Naive thymus-derived CD8-positive, alpha-beta T cell (primary cell): ENCODE measurements at regions not wholly inside any gene's neighbourhood (a gene's known extent, or its start where the extent isn't known, plus 50 kb on each side); places are given as distances from the start of the nearest gene placed in this dataset.
"Not testable (repeated sequence)": the region's sequence is repeated elsewhere in the genome, so short reads cannot be mapped to it uniquely, and the experiment has no call there.

Experiments
- ATAC-seq, 2 donors: fragments of 150-1000 bp; cut with Tn5 transposase in 1 of 2; sonication (Bioruptor Pico), chemical (Tn5 transposase) in 1 of 2; 1 replicate in 1 of 2; 2 replicates in 1 of 2; pipeline ENCODE4 v1.10.0; 2021; ENCODE audit warnings: mild to moderate bottlenecking in 2 of 2, moderate library complexity in 2 of 2
- POLR2A ChIA-PET: fragments of 350-600 bp; sonication (Branson Sonifier 250); formaldehyde crosslinking; loops from one replicate; lab custom pipeline; 2021; ENCODE audit warnings: antibody characterized with exemption; lab: Charles Lee
- DNase-seq, 10 donors: peaks; one replicate each; pipeline versions ENCODE4 v3.0.0 to v3.0.0-alpha.2; 2020 to 2022
- H3K27ac Mint-ChIP-seq, 10 donors: one replicate each; pipeline ENCODE4 v1.8.0; 2020 to 2022; ENCODE audit warnings: mild to moderate bottlenecking in 10 of 10, mixed read lengths in 10 of 10, moderate library complexity in 4 of 10, inconsistent platforms in 1 of 10
- H3K27me3 Mint-ChIP-seq, 5 donors: one replicate each; pipeline ENCODE4 v1.8.0; 2021 to 2022; ENCODE audit warnings: mixed read lengths in 5 of 5
- H3K36me3 Mint-ChIP-seq, 3 donors: one replicate each; pipeline ENCODE4 v1.8.0; 2020 to 2022; ENCODE audit warnings: mixed read lengths in 3 of 3, mild to moderate bottlenecking in 2 of 3, inconsistent platforms in 1 of 3
- H3K4me1 Mint-ChIP-seq, 4 donors: one replicate each; pipeline ENCODE4 v1.8.0; 2021 to 2022; ENCODE audit warnings: mixed read lengths in 4 of 4
- H3K4me3 Mint-ChIP-seq, 10 donors: one replicate each; pipeline ENCODE4 v1.8.0; 2020 to 2022; ENCODE audit warnings: mild to moderate bottlenecking in 10 of 10, mixed read lengths in 10 of 10, moderate library complexity in 6 of 10, inconsistent platforms in 1 of 10
- H3K9me3 Mint-ChIP-seq, 9 donors: one replicate each; pipeline ENCODE4 v1.8.0; 2020 to 2022; ENCODE audit warnings: mixed read lengths in 9 of 9, mild to moderate bottlenecking in 3 of 9, inconsistent platforms in 1 of 9, moderate library complexity in 1 of 9

DNA sequence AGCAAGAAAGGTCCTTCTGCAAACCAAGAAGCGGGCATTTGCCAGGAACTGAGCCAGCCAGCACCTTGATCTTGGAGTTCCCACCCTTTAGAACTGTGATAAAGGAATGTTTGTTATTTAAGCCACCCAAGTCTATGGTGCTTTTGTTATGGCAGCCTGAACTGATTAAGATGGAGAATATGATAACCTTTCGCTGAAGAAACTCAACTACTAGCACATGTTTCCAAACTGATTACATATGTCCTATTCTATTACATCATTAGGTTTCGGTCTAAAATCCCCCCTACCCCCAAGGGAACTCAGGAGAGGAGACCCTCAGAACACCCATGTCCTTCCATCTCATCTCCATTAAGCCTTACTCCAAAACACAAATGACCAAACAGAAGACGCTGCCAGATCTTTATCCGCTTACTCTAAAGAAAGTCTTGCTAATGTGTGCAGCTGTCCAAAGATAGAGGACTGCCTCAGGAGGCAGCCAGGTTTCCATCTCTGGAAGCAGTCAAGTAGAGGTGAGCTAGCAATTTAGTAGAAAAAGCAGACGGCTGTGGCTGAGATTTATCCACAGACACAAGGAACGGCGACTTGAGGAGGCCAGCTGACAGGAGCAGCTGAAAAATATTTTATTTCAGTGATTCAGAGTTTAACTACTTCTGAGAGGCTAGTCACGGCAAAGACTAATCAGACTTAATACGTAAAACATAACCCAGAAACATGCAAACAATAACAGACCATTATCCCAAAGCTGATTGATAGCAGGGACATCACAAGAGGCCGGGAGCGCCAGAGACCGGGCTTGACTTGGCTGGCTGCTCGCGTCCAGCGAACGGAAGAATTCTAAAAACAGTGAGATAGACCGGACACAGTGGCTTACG, 611.4 kb upstream of the CDH5 start:
- Mint-ChIP-seq H3K27ac (no peak overlapping the region), H3K9me3 (peaks cover 0 to 3% (median 0%) of the 10 kb centered on the region in 9 donors), H3K36me3 (no peaks in the 10 kb centered on the region), H3K27me3 (peaks cover 0 to 4% (median 0%) of the 10 kb centered on the region in 5 donors), H3K4me3 (no peak overlapping the region), H3K4me1 (no peaks in the 10 kb centered on the region)
- DNase-seq = no peak
- ATAC-seq = no peak
- POLR2A ChIA-PET = no interaction called here

DNA sequence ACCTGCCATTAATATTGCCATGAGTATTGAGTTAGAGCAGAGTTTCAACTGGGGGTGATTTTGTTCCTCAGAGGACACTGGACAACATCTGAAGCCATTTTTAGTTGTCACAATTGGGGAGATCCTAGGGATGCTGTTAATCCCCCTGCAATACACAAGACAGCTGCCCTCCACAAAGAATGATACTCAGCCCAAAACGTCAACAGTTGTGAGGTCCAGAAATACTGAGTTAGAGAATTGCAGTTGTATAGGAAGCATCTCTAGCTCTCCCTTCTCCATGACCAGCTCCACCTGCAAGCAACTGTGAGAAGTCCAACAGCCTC, 614.0 kb upstream of the CDH5 start:
- Mint-ChIP-seq H3K27me3 (peaks cover 0 to 15% (median 2%) of the 10 kb centered on the region in 5 donors), H3K9me3 (peaks cover 0 to 3% (median 0%) of the 10 kb centered on the region in 9 donors), H3K36me3 (no peaks in the 10 kb centered on the region), H3K4me1 (no peaks in the 10 kb centered on the region), H3K27ac (no peak overlapping the region), H3K4me3 (no peak overlapping the region)
- no peak for DNase-seq
- POLR2A ChIA-PET = no interaction called here
- ATAC-seq = no peak

DNA sequence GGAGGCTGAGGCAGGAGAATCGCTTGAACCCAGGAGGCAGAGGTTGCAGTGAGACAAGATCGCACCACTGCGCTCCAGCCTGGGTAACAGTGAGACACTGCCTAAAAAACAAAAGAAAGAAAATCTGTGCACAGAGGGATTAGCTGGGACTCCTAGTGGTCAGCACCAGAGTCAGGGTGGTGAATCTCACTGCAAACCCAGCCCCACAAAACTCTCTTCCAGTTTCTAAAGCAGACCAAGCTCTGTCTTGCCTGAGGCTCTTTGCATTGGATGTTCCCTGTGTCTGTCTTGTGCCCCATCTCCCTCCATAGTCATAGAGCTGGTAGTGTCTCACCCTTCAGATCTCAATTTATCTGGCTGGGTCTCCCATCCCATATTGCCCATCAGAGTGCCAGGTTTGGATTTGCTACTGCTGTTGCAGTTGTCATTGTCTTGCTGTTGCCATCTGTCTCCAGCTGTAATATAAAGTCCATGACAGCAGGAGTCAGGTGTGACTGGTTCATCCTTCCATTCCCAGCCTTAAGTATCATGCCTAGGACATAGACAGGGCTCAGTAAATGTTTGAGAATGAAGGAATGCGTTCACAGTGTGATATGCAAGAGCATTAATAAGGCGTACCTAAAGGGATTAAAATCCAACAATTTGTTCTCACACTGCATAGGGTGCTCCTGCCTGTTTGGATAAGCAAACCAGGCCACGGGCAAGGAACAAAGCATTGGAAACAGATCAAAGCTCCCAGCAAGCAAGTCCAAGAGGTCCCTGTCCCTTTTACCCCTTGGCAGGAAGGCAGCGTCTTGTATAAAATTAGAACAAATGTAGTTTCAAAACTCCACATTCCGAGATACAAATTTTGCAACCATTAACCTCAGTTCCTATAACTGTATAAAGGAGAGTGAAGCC, 614.6 kb upstream of the CDH5 start:
- Mint-ChIP-seq H3K4me3 (no peak overlapping the region), H3K27me3 (peaks cover 0 to 15% (median 2%) of the 10 kb centered on the region in 5 donors), H3K36me3 (no peaks in the 10 kb centered on the region), H3K4me1 (no peaks in the 10 kb centered on the region), H3K9me3 (peaks cover 0 to 3% (median 0%) of the 10 kb centered on the region in 9 donors), H3K27ac (no peak overlapping the region)
- ATAC-seq (no peak), DNase-seq (no peak)
- POLR2A ChIA-PET = no interaction called here

DNA sequence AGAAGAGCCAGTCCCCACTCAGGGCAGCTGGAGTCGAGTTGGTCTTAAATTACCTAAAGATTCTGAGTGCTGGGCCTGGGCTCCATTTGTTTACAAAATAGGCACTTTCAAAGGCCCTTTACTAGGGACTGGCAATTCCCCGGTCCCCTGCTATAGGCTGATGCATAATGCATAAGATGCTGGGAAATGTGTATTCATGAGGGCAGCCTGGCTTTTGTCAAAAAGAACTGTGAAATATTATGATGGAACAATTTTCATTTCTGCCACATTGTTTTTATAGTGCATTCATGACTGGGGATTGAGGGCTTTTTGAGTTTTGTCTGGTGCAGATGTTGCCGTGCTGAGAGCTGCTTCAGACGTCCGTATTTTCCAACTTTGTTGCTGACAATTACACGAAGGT, 617.0 kb upstream of the CDH5 start:
- peaks cover 0 to 6% (median 0%) of the 10 kb centered on the region in 9 donors for H3K9me3 Mint-ChIP-seq
- no peaks in the 10 kb centered on the region for H3K4me1 Mint-ChIP-seq
- no peak overlapping the region for H3K4me3 Mint-ChIP-seq
- peaks cover 0 to 15% (median 2%) of the 10 kb centered on the region in 5 donors for H3K27me3 Mint-ChIP-seq
- POLR2A ChIA-PET = no interaction called here
- H3K36me3 Mint-ChIP-seq = no peaks in the 10 kb centered on the region
- DNase-seq (no peak), ATAC-seq (no peak)
- H3K27ac Mint-ChIP-seq = no peak overlapping the region

DNA sequence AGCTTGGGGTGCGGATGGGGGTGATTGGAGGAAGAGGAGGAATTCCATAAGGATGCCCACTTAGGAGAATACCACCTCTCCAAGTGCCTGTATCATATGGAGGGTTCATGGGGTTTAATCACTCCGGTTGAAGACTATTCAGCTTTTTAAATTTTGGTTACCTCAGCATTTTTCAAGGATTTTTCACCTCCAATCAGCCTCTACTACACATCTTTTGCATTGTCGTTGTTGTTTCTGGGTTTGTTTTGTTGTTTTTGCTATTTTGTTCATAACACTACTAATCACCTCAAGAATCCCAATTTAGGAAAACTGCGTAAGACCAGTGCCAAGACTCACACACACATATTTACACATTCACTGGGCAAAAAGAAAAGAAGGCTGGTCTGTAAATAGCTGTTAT, 619.5 kb upstream of the CDH5 start:
- Mint-ChIP-seq H3K4me3 (no peak overlapping the region), H3K36me3 (no peaks in the 10 kb centered on the region), H3K27me3 (peaks cover 0 to 15% (median 0%) of the 10 kb centered on the region in 5 donors), H3K4me1 (no peaks in the 10 kb centered on the region), H3K9me3 (peaks cover 0 to 13% (median 0%) of the 10 kb centered on the region in 9 donors), H3K27ac (no peak overlapping the region)
- no peak for ATAC-seq
- POLR2A ChIA-PET = no interaction called here
- DNase-seq = no peak

DNA sequence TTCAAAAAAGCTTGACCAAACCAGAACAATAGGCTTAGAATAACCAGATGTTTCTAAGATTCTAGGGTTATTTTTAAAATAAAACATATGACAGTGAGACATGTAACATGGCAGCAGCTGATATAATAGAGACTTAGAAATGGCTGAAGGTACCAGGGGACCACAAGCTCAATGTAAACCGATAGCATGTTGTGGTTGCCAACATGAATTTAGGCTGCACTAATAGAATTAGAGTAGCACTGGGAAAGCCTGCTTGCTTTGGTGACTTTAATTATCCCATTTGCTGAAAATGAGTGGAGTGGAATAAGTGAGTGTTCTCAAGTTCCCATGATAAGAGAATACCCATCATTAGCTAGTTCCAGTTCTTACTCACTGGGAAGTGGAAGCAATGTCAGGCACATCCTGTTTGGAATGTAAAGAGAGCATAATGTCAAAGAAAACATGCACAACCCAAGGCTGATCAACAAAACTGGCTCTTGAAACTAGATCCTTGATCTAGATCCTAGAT, 621.2 kb upstream of the CDH5 start:
- H3K4me1 Mint-ChIP-seq = no peaks in the 10 kb centered on the region
- H3K27me3 Mint-ChIP-seq = peaks cover 0 to 15% (median 2%) of the 10 kb centered on the region in 5 donors
- H3K27ac Mint-ChIP-seq = no peak overlapping the region
- H3K9me3 Mint-ChIP-seq = peaks cover 0 to 13% (median 0%) of the 10 kb centered on the region in 9 donors
- POLR2A ChIA-PET = no interaction called here
- H3K36me3 Mint-ChIP-seq = no peaks in the 10 kb centered on the region
- no peak for ATAC-seq
- H3K4me3 Mint-ChIP-seq = no peak overlapping the region
- DNase-seq = no peak

DNA sequence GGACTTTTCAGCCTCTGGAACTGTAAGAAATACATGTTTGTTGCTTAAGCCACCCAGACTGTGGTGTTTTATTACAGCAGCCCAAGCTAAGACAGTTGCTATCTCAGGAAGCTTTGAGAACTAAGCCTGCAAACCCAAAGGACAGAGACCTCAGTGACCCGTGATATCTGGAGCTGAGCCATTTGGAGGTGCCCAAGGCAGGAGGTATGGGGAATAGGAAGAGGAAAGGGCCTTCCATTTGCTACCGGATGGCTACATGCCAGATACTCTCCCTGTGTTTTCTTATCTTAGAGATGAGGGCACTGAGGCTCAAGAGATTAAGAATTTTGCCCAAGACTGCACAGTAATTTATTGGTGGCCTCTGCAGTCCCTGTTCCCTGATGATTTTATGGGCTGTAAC, 622.1 kb upstream of the CDH5 start:
- Mint-ChIP-seq H3K27ac (no peak overlapping the region), H3K4me3 (no peak overlapping the region), H3K4me1 (no peaks in the 10 kb centered on the region), H3K27me3 (peaks cover 0 to 10% (median 2%) of the 10 kb centered on the region in 5 donors), H3K9me3 (peaks cover 0 to 19% (median 0%) of the 10 kb centered on the region in 9 donors), H3K36me3 (no peaks in the 10 kb centered on the region)
- ATAC-seq = no peak
- no peak for DNase-seq
- POLR2A ChIA-PET = no interaction called here

DNA sequence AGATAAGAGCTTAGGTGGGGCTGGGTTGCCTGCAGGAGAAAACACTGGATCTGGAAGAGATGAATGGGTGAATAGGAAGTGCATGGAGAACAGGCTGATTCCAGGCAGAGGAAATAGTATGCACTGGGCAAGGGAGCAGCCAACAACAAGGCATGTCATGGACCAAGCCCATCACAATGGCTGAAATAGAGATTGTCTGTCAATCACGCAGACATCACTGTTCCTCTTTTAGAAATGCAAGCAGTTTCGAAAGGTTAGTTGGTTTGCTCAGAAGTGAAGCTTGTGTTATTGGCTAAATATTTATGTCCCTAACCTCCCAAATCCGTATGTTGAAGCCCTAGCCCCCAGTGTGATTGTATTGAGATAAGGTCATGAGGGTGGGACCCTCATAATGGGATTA, 621.7 kb upstream of the CDH11 start:
- H3K4me1 Mint-ChIP-seq = no peaks in the 10 kb centered on the region
- POLR2A ChIA-PET = no interaction called here
- H3K9me3 Mint-ChIP-seq = peaks cover 0 to 23% (median 2%) of the 10 kb centered on the region in 9 donors
- DNase-seq = no peak
- H3K27ac Mint-ChIP-seq = no peak overlapping the region
- no peak overlapping the region for H3K4me3 Mint-ChIP-seq
- H3K36me3 Mint-ChIP-seq = no peaks in the 10 kb centered on the region
- H3K27me3 Mint-ChIP-seq = peaks cover 0 to 3% (median 2%) of the 10 kb centered on the region in 5 donors
- ATAC-seq = no peak

DNA sequence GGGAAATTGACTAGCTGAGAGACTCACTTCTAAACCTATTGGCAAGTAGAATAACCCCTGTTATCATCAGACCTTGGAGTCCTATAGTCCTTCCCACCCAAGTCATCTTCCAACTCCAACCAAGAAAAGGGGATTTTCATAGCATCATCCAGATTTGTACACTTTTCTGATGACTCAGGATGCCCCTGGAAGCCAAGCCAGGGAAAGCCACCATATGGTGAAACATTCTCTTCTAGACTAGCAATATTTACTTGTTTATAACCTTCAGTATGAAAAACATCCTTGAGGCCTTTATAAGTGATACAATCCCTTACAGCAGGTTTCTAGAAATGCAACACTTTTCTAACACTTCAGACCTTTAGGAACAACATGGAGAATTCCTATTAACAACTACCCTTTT, 618.8 kb upstream of the CDH11 start:
- no peak overlapping the region for H3K4me3 Mint-ChIP-seq
- H3K27ac Mint-ChIP-seq = no peak overlapping the region
- ATAC-seq (no peak), DNase-seq (no peak)
- peaks cover 0 to 23% (median 2%) of the 10 kb centered on the region in 9 donors for H3K9me3 Mint-ChIP-seq
- POLR2A ChIA-PET = no interaction called here
- H3K36me3 Mint-ChIP-seq = no peaks in the 10 kb centered on the region
- H3K27me3 Mint-ChIP-seq = peaks cover 0 to 2% (median 0%) of the 10 kb centered on the region in 5 donors
- H3K4me1 Mint-ChIP-seq = no peaks in the 10 kb centered on the region

DNA sequence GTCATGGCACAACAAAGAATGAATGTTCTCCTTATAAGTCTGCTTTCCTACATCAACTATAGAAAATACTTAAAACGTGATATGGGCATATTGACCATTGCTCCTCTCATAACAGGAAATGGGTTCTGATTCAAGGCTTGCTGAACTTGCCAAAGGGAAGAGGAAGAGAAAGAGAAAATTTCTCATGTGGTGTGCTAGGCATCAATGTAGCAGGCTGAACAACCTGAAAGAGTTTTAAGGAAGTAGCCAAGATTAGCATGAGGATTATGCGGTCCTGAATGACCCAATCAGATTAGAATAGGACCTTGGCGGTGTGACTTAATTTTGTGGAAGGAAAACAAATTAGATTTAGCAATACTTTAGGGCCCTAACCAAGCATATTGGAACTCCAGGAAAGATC, 617.7 kb upstream of the CDH11 start:
- Mint-ChIP-seq H3K27ac (no peak overlapping the region), H3K4me1 (no peaks in the 10 kb centered on the region), H3K9me3 (peaks cover 0 to 23% (median 2%) of the 10 kb centered on the region in 9 donors), H3K36me3 (no peaks in the 10 kb centered on the region), H3K27me3 (peaks cover 0 to 2% (median 0%) of the 10 kb centered on the region in 5 donors), H3K4me3 (no peak overlapping the region)
- ATAC-seq = no peak
- DNase-seq = no peak
- POLR2A ChIA-PET = no interaction called here

DNA sequence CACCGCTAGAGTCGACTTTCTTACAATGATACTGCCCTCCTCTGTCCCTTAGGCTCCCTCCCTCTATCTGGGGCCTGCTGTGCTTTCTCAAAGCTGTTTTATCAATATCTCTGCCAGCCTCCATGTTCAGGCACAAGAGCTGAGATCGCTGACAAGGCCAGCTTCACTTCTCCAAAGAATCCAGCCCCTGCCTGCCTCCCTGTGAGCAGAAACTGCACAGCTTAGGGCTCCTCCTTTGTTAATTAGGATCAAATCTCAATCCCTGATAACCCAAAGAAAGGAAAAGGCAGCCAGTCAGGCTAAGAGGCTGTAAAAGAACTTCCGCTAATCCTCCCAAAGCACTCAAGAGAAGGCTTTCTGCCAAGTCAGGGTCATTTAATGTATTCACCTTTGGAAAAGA, 616.0 kb upstream of the CDH11 start:
- Mint-ChIP-seq H3K27me3 (peaks cover 0 to 2% (median 0%) of the 10 kb centered on the region in 5 donors), H3K4me1 (no peaks in the 10 kb centered on the region), H3K36me3 (no peaks in the 10 kb centered on the region), H3K9me3 (peaks cover 0 to 18% (median 0%) of the 10 kb centered on the region in 9 donors), H3K27ac (no peak overlapping the region), H3K4me3 (no peak overlapping the region)
- POLR2A ChIA-PET = no interaction called here
- ATAC-seq (no peak), DNase-seq (no peak)

DNA sequence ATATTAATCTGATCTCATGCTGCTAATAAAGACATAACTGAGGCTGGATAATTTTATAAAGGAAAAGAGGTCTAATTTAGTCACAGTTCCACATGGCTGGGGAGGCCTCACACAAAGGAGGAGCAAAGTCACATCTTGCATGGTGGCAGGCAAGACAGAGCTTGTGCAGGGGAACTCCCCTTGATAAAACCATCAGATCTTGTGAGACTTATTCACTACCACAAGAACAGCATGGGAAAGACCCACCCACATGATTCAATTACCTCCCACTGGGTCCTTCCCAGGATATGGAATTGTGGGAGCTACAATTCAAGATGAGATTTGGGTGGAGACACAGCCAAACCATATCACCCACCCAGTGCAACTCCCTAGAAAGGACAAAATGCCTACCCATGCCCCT, 613.8 kb upstream of the CDH11 start:
- ATAC-seq, H3K4me3 Mint-ChIP-seq, POLR2A ChIA-PET, DNase-seq, H3K4me1 Mint-ChIP-seq, H3K27ac Mint-ChIP-seq, H3K27me3 Mint-ChIP-seq, H3K36me3 Mint-ChIP-seq: not testable (repeated sequence)
- H3K9me3 Mint-ChIP-seq = peaks cover 0 to 18% (median 4%) of the 10 kb centered on the region in 9 donors

DNA sequence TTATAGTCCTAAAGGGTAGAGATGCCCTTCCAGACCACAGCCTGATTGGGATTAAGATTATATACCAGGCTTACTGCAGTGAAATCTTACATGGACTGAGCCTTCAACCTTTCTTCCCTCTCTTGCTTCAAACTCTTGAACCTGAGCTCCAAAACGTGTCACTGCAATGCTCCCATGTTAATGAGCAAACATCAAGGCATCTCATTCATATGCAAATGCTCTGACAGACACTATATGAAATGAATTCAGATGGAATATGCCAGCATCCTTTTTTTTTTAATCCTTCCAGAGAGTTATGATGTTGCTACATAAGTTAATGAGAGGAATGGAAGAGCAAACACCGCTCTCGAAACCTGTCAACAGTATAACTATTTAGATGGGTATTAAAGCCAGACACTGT, 611.9 kb upstream of the CDH11 start:
- peaks cover 0 to 12% (median 3%) of the 10 kb centered on the region in 9 donors for H3K9me3 Mint-ChIP-seq
- H3K27me3 Mint-ChIP-seq = peaks cover 0 to 6% (median 0%) of the 10 kb centered on the region in 5 donors
- ATAC-seq (no peak), DNase-seq (no peak)
- POLR2A ChIA-PET = no interaction called here
- H3K4me1 Mint-ChIP-seq = no peaks in the 10 kb centered on the region
- no peak overlapping the region for H3K27ac Mint-ChIP-seq
- no peaks in the 10 kb centered on the region for H3K36me3 Mint-ChIP-seq
- H3K4me3 Mint-ChIP-seq = no peak overlapping the region
